ENCODE measurements at regions not wholly inside any gene's neighbourhood (a gene's known extent, or its start where the extent isn't known, plus 50 kb on each side); places are given as distances from the start of the nearest gene placed in this dataset.
A peak's percentile ranks its signal among the peaks of the same experiment; 100 is the strongest.
"Not testable (repeated sequence)": the region's sequence is repeated elsewhere in the genome, so short reads cannot be mapped to it uniquely, and the experiment has no call there.

- not testable (repeated sequence) for DNase-seq
Observed at GRCh38 chr2:111484097-111484496, 363.4 kb downstream of the BCL2L11 start.

- peak; percentile 57 for DNase-seq
Observed at GRCh38 chr2:111485895-111486294, 365.2 kb downstream of the BCL2L11 start.

- not testable (repeated sequence) for DNase-seq
Observed at GRCh38 chr2:111488451-111488850, 367.7 kb downstream of the BCL2L11 start.

DNA sequence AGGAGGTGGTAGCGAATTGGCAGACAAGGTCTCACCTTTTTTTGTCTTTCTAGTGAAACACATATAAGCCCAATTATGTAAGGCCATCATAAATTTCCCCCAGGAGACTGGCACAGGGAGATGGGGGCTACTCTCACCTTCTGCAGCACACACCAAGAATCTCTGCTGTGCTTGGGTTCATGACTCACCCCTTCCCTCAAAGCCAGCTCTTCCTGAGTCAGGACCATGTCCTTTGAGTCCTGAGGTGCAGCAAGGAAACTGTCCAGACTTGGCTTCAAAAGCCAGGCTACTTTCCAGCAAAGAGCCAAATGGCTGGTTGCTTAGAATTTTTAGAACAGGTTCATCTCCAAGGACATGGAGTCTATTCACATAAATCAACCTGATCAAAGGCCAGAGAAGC is 368.7 kb downstream of the BCL2L11 start:
- DNase-seq = not testable (repeated sequence)

- not testable (repeated sequence) for DNase-seq
Observed at GRCh38 chr2:111491181-111491580, 370.5 kb downstream of the BCL2L11 start.

GRCh38 chr2:111491614-111492013 is 370.9 kb downstream of the BCL2L11 start:
- peak; percentile 16 for DNase-seq

GRCh38 chr2:111492995-111493719 is 372.4 kb downstream of the BCL2L11 start:
- not testable (repeated sequence) for DNase-seq

- DNase-seq = not testable (repeated sequence)
Observed at GRCh38 chr2:111493720-111494078, 373.0 kb downstream of the BCL2L11 start.

DNA sequence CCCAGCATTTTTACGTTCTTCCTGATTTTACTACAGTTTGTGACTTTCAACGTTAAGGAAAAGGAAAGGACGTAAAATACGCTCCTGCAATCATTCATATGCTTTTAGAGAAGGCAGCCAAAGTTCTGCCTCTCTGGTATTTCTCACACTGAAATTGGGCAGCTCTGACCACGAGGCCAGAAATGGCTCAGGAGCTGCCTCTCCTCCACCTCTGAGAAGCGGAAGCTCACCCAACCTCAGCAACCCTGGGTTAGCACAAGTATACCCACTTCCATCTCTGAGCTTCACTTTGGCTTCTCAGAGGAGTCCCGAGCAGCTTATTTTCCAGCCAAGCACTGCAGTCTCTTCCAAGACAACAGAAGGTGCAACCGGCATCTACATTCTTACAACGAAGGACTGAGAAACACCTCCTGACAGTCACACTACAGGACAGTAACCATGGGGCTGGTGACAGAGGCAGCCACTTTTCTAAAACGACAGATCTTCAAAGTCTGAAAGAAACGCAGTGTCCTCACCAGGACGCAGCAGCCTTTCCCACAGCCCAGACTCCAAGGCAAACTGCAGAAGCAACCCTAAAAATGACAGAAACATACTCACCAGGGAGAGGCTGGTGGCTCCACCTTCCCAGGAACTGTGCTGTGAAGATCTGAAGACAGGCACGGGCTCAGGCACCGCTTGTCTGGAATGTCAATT is 373.7 kb downstream of the BCL2L11 start:
- DNase-seq = not testable (repeated sequence)

- DNase-seq = not testable (repeated sequence)
Observed at GRCh38 chr2:111494981-111495315, 374.2 kb downstream of the BCL2L11 start.

- peak; percentile 43 for DNase-seq
Observed at GRCh38 chr2:111495636-111496035, 374.9 kb downstream of the BCL2L11 start.

DNA sequence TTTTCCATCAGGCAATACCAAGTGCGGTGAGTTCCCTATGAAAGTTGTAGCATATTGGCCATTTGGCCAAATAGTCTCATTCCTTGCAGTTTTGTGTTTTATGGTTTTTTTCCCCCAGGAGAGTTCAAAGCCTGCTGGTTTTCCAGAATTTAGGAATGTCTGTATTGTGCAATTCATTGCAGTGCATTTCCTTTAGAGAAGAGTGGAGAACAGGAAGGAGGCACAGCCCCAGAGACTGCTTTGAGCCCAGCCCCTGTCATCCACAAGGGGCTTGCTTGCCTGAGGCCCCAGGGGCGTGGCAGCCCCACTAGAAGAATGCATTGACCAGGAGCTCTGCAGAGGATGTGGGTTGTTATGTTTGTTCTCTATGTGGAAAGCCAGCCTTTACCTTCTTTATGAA is 375.5 kb downstream of the BCL2L11 start:
- not testable (repeated sequence) for DNase-seq

- DNase-seq = not testable (repeated sequence)
Observed at GRCh38 chr2:111496860-111497259, 376.1 kb downstream of the BCL2L11 start.

DNA sequence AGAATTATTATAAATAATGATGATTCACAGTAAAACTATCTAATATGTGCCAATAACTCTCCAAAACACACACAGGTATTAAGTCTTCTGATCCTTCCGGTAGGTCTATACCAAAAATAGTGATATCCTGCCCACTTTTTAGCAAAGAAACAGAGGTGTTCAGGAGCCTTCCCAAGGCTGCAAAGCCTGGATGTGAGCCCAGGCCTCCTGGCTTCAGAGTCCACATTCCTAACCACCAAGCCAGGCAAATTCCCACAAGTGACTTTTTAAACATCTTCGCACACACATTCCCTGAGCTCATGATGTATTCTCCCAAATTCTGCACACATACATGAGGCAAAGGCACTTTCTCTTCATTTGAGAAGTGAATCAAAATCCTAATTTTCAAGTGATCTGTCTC is 376.6 kb downstream of the BCL2L11 start:
- not testable (repeated sequence) for DNase-seq

DNA sequence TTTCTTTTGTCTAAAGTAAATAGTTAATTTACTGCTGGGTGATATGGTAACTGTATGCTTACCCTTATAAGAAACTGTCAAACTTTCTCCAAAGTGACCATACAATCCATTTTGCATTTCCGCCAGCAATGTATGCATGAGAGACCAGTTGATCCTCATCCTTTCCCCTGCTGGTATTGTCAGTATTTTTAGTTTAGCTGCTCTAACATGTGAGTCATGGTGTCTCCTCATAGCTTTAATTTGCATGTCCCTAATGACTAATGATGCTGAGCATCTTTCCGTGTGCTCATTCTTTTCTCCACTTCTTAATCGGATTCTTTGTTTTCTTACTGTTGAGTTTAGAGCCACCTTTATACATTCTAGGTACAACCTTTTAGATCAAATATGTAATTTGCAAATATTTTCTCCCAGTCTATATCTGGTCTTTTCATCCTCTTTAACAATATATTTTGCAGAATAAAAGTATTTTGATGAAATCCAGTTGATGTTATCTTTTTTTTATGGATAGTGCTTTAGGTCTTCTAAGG is 379.9 kb downstream of the BCL2L11 start:
- DNase-seq = not testable (repeated sequence)

DNA sequence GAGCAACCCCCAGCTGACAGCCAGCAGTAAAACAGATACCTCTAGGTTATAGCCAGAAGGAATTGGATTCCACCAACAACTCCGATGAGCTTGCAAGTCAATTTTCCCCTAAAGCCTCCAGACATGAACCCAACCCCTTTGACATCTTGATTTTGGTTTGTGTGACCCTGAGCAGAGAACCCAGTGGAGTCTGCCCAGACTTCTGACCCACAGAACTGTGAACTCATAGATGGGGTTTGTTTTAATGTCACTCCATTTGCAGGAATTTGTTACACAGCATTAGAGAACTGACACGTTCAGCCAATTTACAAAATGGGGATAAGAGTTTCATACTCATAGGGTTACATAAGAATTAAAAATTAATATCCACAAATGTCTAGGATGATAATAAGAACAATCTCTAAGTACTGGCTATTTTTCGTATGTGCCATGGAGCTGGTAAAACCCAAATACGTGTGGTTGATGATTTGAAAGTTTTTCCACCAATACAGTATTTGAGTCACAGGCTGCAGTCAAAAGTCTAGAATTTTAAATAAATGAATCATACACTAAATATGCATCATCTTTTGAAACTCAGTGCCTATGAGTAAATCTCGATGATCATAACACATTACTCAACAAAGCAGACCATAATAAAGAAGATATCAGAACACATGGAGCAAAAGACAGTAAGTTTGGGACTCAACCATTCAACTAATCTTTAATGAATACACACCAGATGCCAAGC is 380.0 kb downstream of the ANAPC1 start:
- not testable (repeated sequence) for DNase-seq

GRCh38 chr2:111504571-111504942 is 379.4 kb downstream of the ANAPC1 start:
- DNase-seq = not testable (repeated sequence)

GRCh38 chr2:111505267-111505666 is 378.7 kb downstream of the ANAPC1 start:
- not testable (repeated sequence) for DNase-seq

GRCh38 chr2:111506936-111507335 is 377.1 kb downstream of the ANAPC1 start:
- peak; percentile 53 for DNase-seq

DNA sequence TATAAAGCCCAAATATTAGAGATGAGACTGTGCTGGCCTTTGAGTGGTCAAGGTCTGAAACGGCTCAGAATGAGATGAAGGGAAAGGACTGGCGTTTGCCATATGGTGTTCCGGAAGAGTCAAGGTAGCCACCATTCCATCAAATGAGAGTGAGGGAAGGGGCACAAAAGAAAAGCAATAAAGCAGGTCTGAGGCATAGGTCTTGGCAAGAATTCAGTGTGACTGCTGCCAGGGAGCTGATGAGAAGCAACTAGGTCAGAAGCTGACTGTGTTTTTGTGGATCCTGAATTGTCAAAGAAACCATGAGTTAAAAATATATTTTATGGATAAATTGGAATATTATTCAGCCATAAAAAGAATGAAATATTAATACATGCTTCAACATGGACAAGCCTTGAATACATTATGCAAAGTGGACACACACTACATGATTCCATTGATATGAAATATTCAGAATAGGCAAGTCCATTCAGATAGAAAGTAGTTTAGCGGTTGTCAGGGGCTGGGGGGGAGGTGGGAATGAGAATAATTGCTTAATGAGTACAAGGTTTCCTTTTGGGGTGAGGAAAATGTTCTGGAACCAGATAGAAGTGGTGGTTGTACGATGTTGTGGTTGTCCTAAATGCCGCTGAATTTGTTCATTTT is 374.6 kb downstream of the ANAPC1 start:
- DNase-seq = not testable (repeated sequence)

GRCh38 chr2:111510384-111510783 is 373.6 kb downstream of the ANAPC1 start:
- not testable (repeated sequence) for DNase-seq

DNA sequence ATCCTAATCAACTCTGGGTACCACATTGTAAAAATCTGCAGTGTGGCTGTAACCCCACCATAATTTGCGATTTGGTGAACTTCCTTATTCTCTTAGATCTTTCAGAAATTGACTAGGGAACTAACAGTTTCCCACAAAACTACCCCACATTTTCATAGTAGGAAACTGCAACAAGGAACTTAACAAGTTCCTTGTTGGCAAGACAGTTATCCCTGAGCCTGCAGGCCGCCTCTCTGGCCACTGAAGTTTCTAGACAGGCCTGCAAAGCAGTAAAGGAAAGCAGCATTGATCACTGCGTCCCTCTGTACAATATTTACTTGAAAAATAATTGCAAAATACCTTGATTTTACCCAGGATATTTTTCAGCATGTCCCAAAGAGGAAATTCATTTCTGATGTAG is 372.9 kb downstream of the ANAPC1 start:
- DNase-seq = peak; percentile 29

DNA sequence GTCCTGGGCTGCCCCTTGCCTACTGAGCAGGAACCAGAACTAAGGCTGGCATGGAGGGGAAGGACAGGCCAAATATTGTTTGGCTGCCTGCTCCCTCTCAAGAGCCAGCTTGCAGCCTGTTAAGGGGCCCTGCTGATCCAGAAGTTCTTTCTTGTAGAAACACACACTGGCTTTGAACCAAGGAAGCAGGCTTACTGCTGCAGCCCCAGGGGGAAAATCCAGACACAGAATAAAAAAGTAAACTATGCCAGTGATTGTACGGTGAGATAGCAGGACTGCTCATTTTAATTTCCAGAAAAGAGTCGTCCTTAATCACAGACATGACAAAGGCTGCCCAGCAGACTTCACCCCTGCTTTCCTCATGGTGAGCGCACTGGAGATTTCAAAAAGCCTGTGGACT is 371.6 kb downstream of the ANAPC1 start:
- not testable (repeated sequence) for DNase-seq

All from inflammatory macrophage treated with lipopolysaccharide for 4 hours (primary cell).